Suprapubic skin (tissue), 4 donors: ENCODE measurements at regions not wholly inside any gene's neighbourhood (a gene's known extent, or its start where the extent isn't known, plus 50 kb on each side); places are given as distances from the start of the nearest gene placed in this dataset.

Source experiments
- DNase-seq, 2 donors: peaks; one replicate each; pipeline ENCODE4 v3.0.0-alpha.2; 2019; ENCODE audit warnings: low spot score in 2 of 2
- H3K27ac ChIP-seq: fragments of 200-600 bp; sonication (generic); one replicate; pipeline ENCODE4 v1.5.1; 2019
- H3K27me3 ChIP-seq: fragments of 200-600 bp; sonication (generic); one replicate; pipeline ENCODE4 v1.5.1; 2019
- H3K36me3 ChIP-seq: fragments of 200-600 bp; sonication (generic); one replicate; pipeline ENCODE4 v1.5.1; 2019
- H3K4me1 ChIP-seq: fragments of 200-600 bp; sonication (generic); one replicate; pipeline ENCODE4 v1.5.1; 2019
- H3K4me3 ChIP-seq: fragments of 200-600 bp; sonication (generic); one replicate; pipeline ENCODE4 v1.5.1; 2019; ENCODE audit warnings: mild to moderate bottlenecking
- H3K9me3 ChIP-seq: fragments of 200-600 bp; sonication (generic); one replicate; pipeline ENCODE4 v1.5.1; 2019
- CTCF ChIP-seq, 2 donors: fragments of 200-600 bp in 1 of 2; fragments of 450-650 bp in 1 of 2; sonication (generic) in 1 of 2; IDR thresholded peaks; one replicate each; pipeline ENCODE4 v1.5.1; 2016 to 2019; ENCODE audit warnings: antibody characterized with exemption in 2 of 2, mild to moderate bottlenecking in 1 of 2, moderate library complexity in 1 of 2
- EP300 ChIP-seq: sonication (generic); formaldehyde crosslinking; IDR thresholded peaks from one replicate; pipeline ENCODE4 v1.6.1; 2017; ENCODE audit warnings: antibody characterized with exemption
- POLR2A ChIP-seq, 2 donors: fragments of 450-650 bp; IDR thresholded peaks; one replicate each; pipeline ENCODE4 v1.6.1; 2017; ENCODE audit warnings: antibody characterized with exemption in 2 of 2, mild to moderate bottlenecking in 2 of 2, moderate library complexity in 2 of 2
- POLR2AphosphoS5 ChIP-seq, 3 donors: sonication (generic); formaldehyde crosslinking; IDR thresholded peaks; one replicate each; pipeline ENCODE4 v1.6.1; 2017; ENCODE audit warnings: antibody characterized with exemption in 3 of 3
- WGBS: methylation state at CpG from one replicate; pipeline ENCODE4 v1.1.5; 2018; 5-methylcytosine and 5-hydroxymethylcytosine counted together

- H3K27me3 ChIP-seq: no peaks in the 10 kb centered on the region
- H3K4me3 ChIP-seq: no peak overlapping the region
- no peaks in the 10 kb centered on the region for H3K4me1 ChIP-seq
- TF ChIP-seq POLR2AphosphoS5 (IDR thresholded peaks at IDR 0.05): no peak
- TF ChIP-seq EP300: no peak
- no peaks in the 10 kb centered on the region for H3K9me3 ChIP-seq
- H3K27ac ChIP-seq: no peak overlapping the region
- no peak for DNase-seq
- WGBS: 68% methylated on average over 2 of the region's 2 CpGs
- H3K36me3 ChIP-seq: no peaks in the 10 kb centered on the region
These were observed 84.4 kb downstream of the TFAP2A start for GRCh38 chr6:10330515-10330914.

GRCh38 chr6:10323018-10323417 is 91.9 kb downstream of the TFAP2A start:
- Histone ChIP-seq H3K4me1 (no peaks in the 10 kb centered on the region), H3K4me3 (no peak overlapping the region), H3K9me3 (no peaks in the 10 kb centered on the region), H3K27me3 (no peaks in the 10 kb centered on the region), H3K36me3 (no peaks in the 10 kb centered on the region), H3K27ac (no peak overlapping the region)
- no peak for DNase-seq
- 79% methylated on average over 2 of the region's 2 CpGs for WGBS
- no peak for TF ChIP-seq EP300

- whole genome bisulfite sequencing: 90% methylated on average over 6 of the region's 6 CpGs
These were observed 94.6 kb downstream of the TFAP2A start for GRCh38 chr6:10320291-10320690.

GRCh38 chr6:10316373-10316721 is 98.5 kb downstream of the TFAP2A start:
- Histone ChIP-seq H3K27me3 (no peaks in the 10 kb centered on the region), H3K4me3 (no peak overlapping the region), H3K4me1 (peaks cover 27% of the 10 kb centered on the region), H3K36me3 (no peaks in the 10 kb centered on the region), H3K9me3 (no peaks in the 10 kb centered on the region), H3K27ac (peak overlapping the region; percentile 57)
- DNase-seq: no peak
- no peak for TF ChIP-seq CTCF (IDR thresholded peaks at IDR 0.05)
- no peak for TF ChIP-seq POLR2AphosphoS5 (IDR thresholded peaks at IDR 0.05)
- TF ChIP-seq POLR2A (IDR thresholded peaks at IDR 0.05): no peak
- TF ChIP-seq EP300: no peak
- WGBS: 40% methylated on average over 12 of the region's 12 CpGs

More at GRCh38 chr6:10320291-10320690, 94.6 kb downstream of the TFAP2A start:
- H3K27ac ChIP-seq: no peak overlapping the region
- no peak overlapping the region for H3K4me3 ChIP-seq
- H3K4me1 ChIP-seq: peaks cover 19% of the 10 kb centered on the region
- no peaks in the 10 kb centered on the region for H3K27me3 ChIP-seq
- H3K9me3 ChIP-seq: no peaks in the 10 kb centered on the region
- H3K36me3 ChIP-seq: no peaks in the 10 kb centered on the region
- TF ChIP-seq CTCF (IDR thresholded peaks at IDR 0.05) (no peak), POLR2A (IDR thresholded peaks at IDR 0.05) (no peak), POLR2AphosphoS5 (IDR thresholded peaks at IDR 0.05) (no peak), EP300 (no peak)
- no peak for DNase-seq

GRCh38 chr6:10315658-10316372 is 99.1 kb downstream of the TFAP2A start:
- H3K4me3 ChIP-seq: no peak overlapping the region
- no peaks in the 10 kb centered on the region for H3K27me3 ChIP-seq
- TF ChIP-seq EP300: no peak
- no peak for TF ChIP-seq POLR2A (IDR thresholded peaks at IDR 0.05)
- TF ChIP-seq CTCF (IDR thresholded peaks at IDR 0.05): no peak
- TF ChIP-seq POLR2AphosphoS5 (IDR thresholded peaks at IDR 0.05): no peak
- no peak for DNase-seq
- no peaks in the 10 kb centered on the region for H3K9me3 ChIP-seq
- no peaks in the 10 kb centered on the region for H3K36me3 ChIP-seq
- 30% methylated on average over 7 of the region's 7 CpGs for WGBS
- peaks cover 27% of the 10 kb centered on the region for H3K4me1 ChIP-seq
- H3K27ac ChIP-seq: peak overlapping the region; percentile 55

GRCh38 chr6:10315034-10315433 is 99.8 kb downstream of the TFAP2A start:
- Histone ChIP-seq H3K4me3 (no peak overlapping the region), H3K9me3 (no peaks in the 10 kb centered on the region), H3K27me3 (no peaks in the 10 kb centered on the region), H3K27ac (no peak overlapping the region), H3K4me1 (peaks cover 33% of the 10 kb centered on the region), H3K36me3 (no peaks in the 10 kb centered on the region)
- TF ChIP-seq POLR2AphosphoS5 (IDR thresholded peaks at IDR 0.05): no peak
- no peak for TF ChIP-seq EP300
- no peak for TF ChIP-seq POLR2A (IDR thresholded peaks at IDR 0.05)
- TF ChIP-seq CTCF (IDR thresholded peaks at IDR 0.05): no peak
- no peak for DNase-seq
- 47% methylated on average over 8 of the region's 8 CpGs for WGBS
